Liver (tissue), 8 donors: ENCODE measurements at regions not wholly inside any gene's neighbourhood (a gene's known extent, or its start where the extent isn't known, plus 50 kb on each side); places are given as distances from the start of the nearest gene placed in this dataset.
A peak's percentile ranks its signal among the peaks of the same experiment; 100 is the strongest.

ENCODE experiments used
- DNase-seq: peaks from one replicate; pipeline ENCODE4 v3.0.0-alpha.2; 2017; ENCODE audit warnings: low spot score
- H3K27ac ChIP-seq, 2 donors: one replicate each; pipeline ENCODE4 v1.7.0; 2013; ENCODE audit warnings: inconsistent platforms in 2 of 2, low read length in 2 of 2, control low read depth in 1 of 2, low read depth in 1 of 2, mild to moderate bottlenecking in 1 of 2
- H3K27me3 ChIP-seq, 4 donors: one replicate each; pipeline versions ENCODE4 v1.6.1 to v1.7.0; 2013; ENCODE audit warnings: low read length in 3 of 4, inconsistent platforms in 1 of 4, mild to moderate bottlenecking in 1 of 4, moderate library complexity in 1 of 4; ENCODE audit not compliant: control insufficient read depth in 4 of 4, insufficient read depth in 4 of 4
- H3K36me3 ChIP-seq, 4 donors: one replicate each; pipeline versions ENCODE4 v1.6.1 to v1.7.0; 2013; ENCODE audit warnings: low read length in 3 of 4, mild to moderate bottlenecking in 3 of 4, low read depth in 1 of 4, moderate library complexity in 1 of 4; ENCODE audit not compliant: control insufficient read depth in 4 of 4, insufficient read depth in 3 of 4
- H3K4me1 ChIP-seq, 4 donors: one replicate each; pipeline versions ENCODE4 v1.6.1 to v1.7.0; 2013; ENCODE audit warnings: low read length in 3 of 4, mild to moderate bottlenecking in 3 of 4, moderate library complexity in 1 of 4; ENCODE audit not compliant: control insufficient read depth in 4 of 4, insufficient read depth in 4 of 4
- H3K4me3 ChIP-seq, 3 donors: one replicate each; pipeline versions ENCODE4 v1.6.1 to v1.7.0; 2013; ENCODE audit warnings: low read length in 3 of 3, control low read depth in 1 of 3, low read depth in 1 of 3, mild to moderate bottlenecking in 1 of 3
- H3K9ac ChIP-seq, 2 donors: one replicate each; pipeline ENCODE4 v1.7.0; 2013; ENCODE audit warnings: low read length in 2 of 2, mild to moderate bottlenecking in 2 of 2, moderate library complexity in 2 of 2, control low read depth in 1 of 2, low read depth in 1 of 2
- H3K9me3 ChIP-seq, 4 donors: one replicate each; pipeline versions ENCODE4 v1.6.1 to v1.7.0; 2013; ENCODE audit warnings: low read length in 3 of 4; ENCODE audit not compliant: control insufficient read depth in 4 of 4
- ATF3 ChIP-seq: IDR thresholded peaks from 2 replicates; pipeline ENCODE4 v1.6.1; 2016; ENCODE audit warnings: antibody characterized with exemption
- CTCF ChIP-seq: fragments of 150-350 bp; IDR thresholded peaks from 2 replicates; pipeline ENCODE4 v1.5.1; 2017; ENCODE audit warnings: improper control_type of control experiment, low read depth, low read length; ENCODE audit not compliant: missing input control
- EGR1 ChIP-seq, 2 donors: IDR thresholded peaks; 2 replicates each; pipeline ENCODE4 v1.6.1; 2016 to 2018; ENCODE audit warnings: antibody characterized with exemption in 2 of 2, low read depth in 2 of 2
- FOXA1 ChIP-seq: IDR thresholded peaks from 2 replicates; pipeline ENCODE4 v1.6.1; 2016; ENCODE audit warnings: antibody characterized with exemption
- FOXA2 ChIP-seq: IDR thresholded peaks from 2 replicates; pipeline ENCODE4 v1.6.1; 2016; ENCODE audit warnings: antibody characterized with exemption
- GABPA ChIP-seq, 2 donors: IDR thresholded peaks in 1 of 2; conservative IDR thresholded peaks in 1 of 2; 2 replicates each; pipeline ENCODE4 v1.6.1; 2016; ENCODE audit warnings: antibody characterized with exemption in 2 of 2, mild to moderate bottlenecking in 1 of 2, moderate library complexity in 1 of 2
- HNF4A ChIP-seq, 2 donors: conservative IDR thresholded peaks; 2 replicates each; pipeline ENCODE4 v1.6.1; 2016; ENCODE audit warnings: antibody characterized with exemption in 2 of 2, mild to moderate bottlenecking in 2 of 2
- HNF4G ChIP-seq: IDR thresholded peaks from 2 replicates; pipeline ENCODE4 v1.6.1; 2016; ENCODE audit warnings: antibody characterized with exemption
- JUND ChIP-seq, 2 donors: IDR thresholded peaks; 2 replicates each; pipeline ENCODE4 v1.6.1; 2016; ENCODE audit warnings: antibody characterized with exemption in 2 of 2
- MAX ChIP-seq: IDR thresholded peaks from 2 replicates; pipeline ENCODE4 v1.6.1; 2016; ENCODE audit warnings: antibody characterized with exemption
- NR2F2 ChIP-seq: IDR thresholded peaks from 2 replicates; pipeline ENCODE4 v1.6.1; 2016; ENCODE audit warnings: antibody characterized with exemption
- RAD21 ChIP-seq, 2 donors: IDR thresholded peaks; 2 replicates each; pipeline ENCODE4 v1.6.1; 2016; ENCODE audit warnings: antibody characterized with exemption in 2 of 2, mild to moderate bottlenecking in 2 of 2
- RXRA ChIP-seq, 2 donors: IDR thresholded peaks; 2 replicates each; pipeline ENCODE4 v1.6.1; 2017 to 2018; ENCODE audit warnings: antibody characterized with exemption in 2 of 2, mild to moderate bottlenecking in 1 of 2
- TAF1 ChIP-seq: conservative IDR thresholded peaks from 2 replicates; pipeline ENCODE4 v1.6.1; 2016; ENCODE audit warnings: antibody characterized with exemption, mild to moderate bottlenecking
- YY1 ChIP-seq: IDR thresholded peaks from 2 replicates; pipeline ENCODE4 v1.6.1; 2016; ENCODE audit warnings: antibody characterized with exemption, mild to moderate bottlenecking
- ZBTB33 ChIP-seq: IDR thresholded peaks from 2 replicates; pipeline ENCODE4 v1.6.1; 2016; ENCODE audit warnings: antibody characterized with exemption
- WGBS: extraction: QIAGEN DNeasy Blood & Tissue Kit; methylation state at CpG from one replicate; pipeline ENCODE4 v1.1.7; 2013; 5-methylcytosine and 5-hydroxymethylcytosine counted together
- donor health status: healthy.
- donor health status: healthy.
- donor health status: healthy.
- donor health status: healthy.
- donor health status: healthy.

- Histone ChIP-seq H3K9me3 (no peaks in the 10 kb centered on the region), H3K9ac (no peak overlapping the region), H3K27me3 (peaks cover 0 to 12% (median 3%) of the 10 kb centered on the region in 4 donors), H3K36me3 (no peaks in the 10 kb centered on the region), H3K4me1 (peaks cover 0 to 4% (median 0%) of the 10 kb centered on the region in 4 donors), H3K27ac (no peak overlapping the region), H3K4me3 (no peak overlapping the region)
- 90% methylated on average over 3 of the region's 3 CpGs for WGBS
- no peak for DNase-seq
- TF ChIP-seq HNF4G (no peak), TAF1 (no peak), NR2F2 (no peak), MAX (no peak), ZBTB33 (no peak), CTCF (no peak), RXRA (IDR thresholded peaks at IDR 0.05) (no peak), FOXA2 (no peak), ATF3 (no peak), GABPA (IDR thresholded peaks at IDR 0.05 in 1 of 2, conservative IDR thresholded peaks at IDR 0.05 in 1 of 2) (no peak)
These were observed 445.7 kb downstream of the TOX3 start for GRCh38 chr16:52101246-52101645.

- Histone ChIP-seq H3K36me3 (no peaks in the 10 kb centered on the region), H3K4me1 (peaks cover 0 to 4% (median 0%) of the 10 kb centered on the region in 4 donors), H3K9ac (no peak overlapping the region), H3K4me3 (no peak overlapping the region), H3K27ac (no peak overlapping the region), H3K9me3 (no peaks in the 10 kb centered on the region), H3K27me3 (peaks cover 0 to 14% (median 3%) of the 10 kb centered on the region in 4 donors)
- TF ChIP-seq ZBTB33 (peak; percentile 66), MAX (peak; percentile 67), RXRA (IDR thresholded peaks at IDR 0.05) (peak in 1 of 2 donors; percentile 53), FOXA1 (peak; percentile 83), HNF4A (conservative IDR thresholded peaks at IDR 0.05) (peak; percentile 23 to 60), FOXA2 (peak; percentile 89), RAD21 (IDR thresholded peaks at IDR 0.05) (peak in 1 of 2 donors; percentile 15), EGR1 (IDR thresholded peaks at IDR 0.05; ENCODE audit: low read depth in 2 of 2) (no peak), YY1 (peak; percentile 21), CTCF (no peak), JUND (IDR thresholded peaks at IDR 0.05) (no peak)
- WGBS: 28% methylated on average over 2 of the region's 2 CpGs
- DNase-seq: no peak
These were observed 447.6 kb downstream of the TOX3 start for GRCh38 chr16:52099382-52099781.
